Ammon's horn (tissue), 1 donor: ENCODE measurements at regions not wholly inside any gene's neighbourhood (a gene's known extent, or its start where the extent isn't known, plus 50 kb on each side); places are given as distances from the start of the nearest gene placed in this dataset.

Experiments used
- DNase-seq: peaks from one replicate; pipeline ENCODE4 v3.0.0-alpha.2; 2016; ENCODE audit warnings: low spot score

- no peak for DNase-seq
These were observed 227.8 kb upstream of the MAP3K1 start for GRCh38 chr5:56587381-56588130.

- peak; percentile 20 for DNase-seq
These were observed 229.2 kb upstream of the MAP3K1 start for GRCh38 chr5:56585999-56586691.

- no peak for DNase-seq
These were observed 229.9 kb upstream of the MAP3K1 start for GRCh38 chr5:56585461-56585860.

GRCh38 chr5:56581426-56581825 lies 233.9 kb upstream of the MAP3K1 start:
- DNase-seq, result no peak

GRCh38 chr5:56580864-56581263 lies 234.5 kb upstream of the MAP3K1 start:
- no peak for DNase-seq

- DNase-seq, result no peak
These were observed 239.5 kb upstream of the MAP3K1 start for GRCh38 chr5:56575821-56576220.

- DNase-seq, result no peak
These were observed 240.6 kb upstream of the MAP3K1 start for GRCh38 chr5:56574778-56575177.

- DNase-seq, result no peak
These were observed 245.8 kb upstream of the MAP3K1 start for GRCh38 chr5:56569566-56569965.

GRCh38 chr5:56569076-56569475 lies 246.3 kb upstream of the MAP3K1 start:
- DNase-seq, result no peak

GRCh38 chr5:56567278-56567677 lies 248.1 kb upstream of the MAP3K1 start:
- no peak for DNase-seq

- DNase-seq, result no peak
These were observed 248.7 kb upstream of the MAP3K1 start for GRCh38 chr5:56566374-56567249.

GRCh38 chr5:56565644-56566043 lies 249.7 kb upstream of the MAP3K1 start:
- DNase-seq, result peak; percentile 46

- no peak for DNase-seq
These were observed 250.1 kb upstream of the MAP3K1 start for GRCh38 chr5:56565283-56565615.

GRCh38 chr5:56564541-56565282 lies 250.6 kb upstream of the MAP3K1 start:
- no peak for DNase-seq

GRCh38 chr5:56561455-56561854 lies 253.9 kb upstream of the MAP3K1 start:
- no peak for DNase-seq

GRCh38 chr5:56558131-56558745 lies 257.1 kb upstream of the MAP3K1 start:
- no peak for DNase-seq

GRCh38 chr5:56557198-56557597 lies 258.2 kb upstream of the MAP3K1 start:
- DNase-seq, result no peak

GRCh38 chr5:56552612-56553268 lies 262.6 kb upstream of the MAP3K1 start:
- DNase-seq, result no peak

GRCh38 chr5:56550227-56550626 lies 265.1 kb upstream of the MAP3K1 start:
- DNase-seq, result no peak

- no peak for DNase-seq
These were observed 266.1 kb upstream of the MAP3K1 start for GRCh38 chr5:56549096-56549886.
